ES-I3 (cell line): ENCODE measurements at regions not wholly inside any gene's neighbourhood (a gene's known extent, or its start where the extent isn't known, plus 50 kb on each side); places are given as distances from the start of the nearest gene placed in this dataset.

Source experiments
- H3K36me3 ChIP-seq: 2 replicates; pipeline ENCODE4 v1.6.1; 2013; ENCODE audit warnings: mild to moderate bottlenecking, low read length, control low read depth, moderate library complexity; ENCODE audit not compliant: insufficient read depth
- H3K4me1 ChIP-seq: 2 replicates; pipeline ENCODE4 v1.6.1; 2013; ENCODE audit warnings: mild to moderate bottlenecking, control low read depth, low read length; ENCODE audit not compliant: insufficient read depth
- H3K9ac ChIP-seq: 2 replicates; pipeline ENCODE4 v1.6.1; 2013; ENCODE audit warnings: low read depth, mild to moderate bottlenecking, low read length, moderate library complexity
- H3K9me3 ChIP-seq: 2 replicates; pipeline ENCODE4 v1.6.1; 2013; ENCODE audit warnings: mild to moderate bottlenecking, low read length, moderate library complexity; ENCODE audit not compliant: control insufficient read depth, insufficient read depth

DNA sequence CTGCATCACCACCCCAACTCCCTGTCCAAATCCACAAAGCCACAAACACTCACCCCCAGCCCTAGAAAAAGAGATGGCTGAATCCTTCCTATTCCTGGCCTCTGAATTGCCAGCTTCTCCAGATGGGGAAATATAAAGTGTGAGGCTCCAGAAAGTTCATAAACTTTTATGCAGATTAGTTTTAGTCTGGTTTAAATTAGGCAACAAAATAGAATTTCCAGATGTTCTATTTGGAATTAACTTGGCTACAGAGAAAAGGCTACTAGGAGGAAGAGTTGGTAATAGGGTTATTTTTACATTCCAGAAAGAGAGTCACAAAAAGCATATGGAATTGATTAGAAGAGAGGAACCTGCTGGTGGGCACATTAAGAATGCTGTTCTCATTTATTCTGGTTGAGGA lies 56.0 kb downstream of the EN1 start:
- no peaks in the 10 kb centered on the region for H3K36me3 ChIP-seq
- H3K9me3 ChIP-seq: no peaks in the 10 kb centered on the region
- H3K4me1 ChIP-seq: no peaks in the 10 kb centered on the region
- no peak overlapping the region for H3K9ac ChIP-seq

DNA sequence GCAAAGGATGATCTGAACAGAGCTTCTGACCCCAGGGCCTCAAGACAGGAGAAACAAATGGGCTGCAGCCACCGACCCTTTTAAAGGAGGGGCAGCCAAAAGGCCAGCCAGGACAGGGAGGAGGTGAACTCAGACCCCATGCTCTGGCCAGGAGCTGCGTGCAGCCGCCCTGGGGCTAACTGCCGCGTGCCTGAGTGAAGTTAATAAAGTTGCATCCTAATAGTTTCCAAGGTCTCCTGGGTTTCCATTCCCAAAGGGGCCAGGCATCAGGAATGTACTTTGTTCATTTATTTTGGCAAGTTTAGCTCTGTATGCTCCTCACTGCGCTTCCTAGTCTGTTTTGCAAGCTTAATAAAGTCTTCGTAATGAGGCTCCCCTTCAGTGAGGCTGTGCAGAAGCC lies 60.7 kb downstream of the EN1 start:
- Histone ChIP-seq H3K9ac (no peak overlapping the region), H3K4me1 (no peaks in the 10 kb centered on the region), H3K36me3 (no peaks in the 10 kb centered on the region), H3K9me3 (no peaks in the 10 kb centered on the region)

DNA sequence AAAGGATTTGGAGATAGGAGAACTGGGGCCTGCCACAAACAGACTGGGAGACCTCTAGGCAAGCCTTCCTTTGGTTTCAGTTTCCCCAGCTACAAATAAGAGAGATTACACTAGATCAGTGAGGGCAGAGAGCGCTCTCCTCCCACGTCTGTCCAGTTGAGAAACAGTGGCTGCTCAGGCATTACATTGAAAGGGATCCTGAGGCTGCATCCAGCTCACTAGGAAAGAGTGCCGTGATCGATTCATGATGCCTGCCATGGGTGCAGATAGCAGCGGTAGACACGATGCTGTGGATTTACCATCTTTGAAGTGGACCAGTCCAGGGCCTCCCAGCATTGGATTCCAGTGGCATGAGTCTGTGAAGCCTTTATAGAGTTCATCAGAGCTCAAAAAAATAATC lies 62.6 kb downstream of the EN1 start:
- Histone ChIP-seq H3K9ac (no peak overlapping the region), H3K9me3 (peaks cover 2% of the 10 kb centered on the region; the same call in 1 of the 2 replicates), H3K4me1 (no peaks in the 10 kb centered on the region), H3K36me3 (no peaks in the 10 kb centered on the region)

DNA sequence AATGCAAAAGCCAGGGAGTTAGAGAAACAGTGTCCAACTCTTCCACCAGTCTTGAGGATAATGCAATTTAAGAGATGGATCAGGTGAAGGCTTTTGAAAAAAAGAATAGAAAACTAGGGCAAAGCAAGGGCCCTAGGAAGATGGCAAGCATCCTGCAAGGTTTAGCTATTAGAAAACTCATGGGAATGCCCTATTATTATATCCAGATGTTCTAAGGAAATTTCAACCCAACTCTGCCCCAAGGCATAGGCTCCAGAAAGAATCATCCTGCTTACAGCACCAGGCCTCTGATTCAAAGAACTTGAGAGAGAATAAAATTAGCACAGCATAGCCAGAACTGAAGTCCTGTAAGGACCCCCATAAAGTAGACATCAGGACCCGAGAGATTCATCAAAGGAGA lies 68.1 kb downstream of the EN1 start:
- Histone ChIP-seq H3K4me1 (no peaks in the 10 kb centered on the region), H3K36me3 (no peaks in the 10 kb centered on the region), H3K9ac (no peak overlapping the region), H3K9me3 (peaks cover 3% of the 10 kb centered on the region; the same call in 1 of the 2 replicates)

DNA sequence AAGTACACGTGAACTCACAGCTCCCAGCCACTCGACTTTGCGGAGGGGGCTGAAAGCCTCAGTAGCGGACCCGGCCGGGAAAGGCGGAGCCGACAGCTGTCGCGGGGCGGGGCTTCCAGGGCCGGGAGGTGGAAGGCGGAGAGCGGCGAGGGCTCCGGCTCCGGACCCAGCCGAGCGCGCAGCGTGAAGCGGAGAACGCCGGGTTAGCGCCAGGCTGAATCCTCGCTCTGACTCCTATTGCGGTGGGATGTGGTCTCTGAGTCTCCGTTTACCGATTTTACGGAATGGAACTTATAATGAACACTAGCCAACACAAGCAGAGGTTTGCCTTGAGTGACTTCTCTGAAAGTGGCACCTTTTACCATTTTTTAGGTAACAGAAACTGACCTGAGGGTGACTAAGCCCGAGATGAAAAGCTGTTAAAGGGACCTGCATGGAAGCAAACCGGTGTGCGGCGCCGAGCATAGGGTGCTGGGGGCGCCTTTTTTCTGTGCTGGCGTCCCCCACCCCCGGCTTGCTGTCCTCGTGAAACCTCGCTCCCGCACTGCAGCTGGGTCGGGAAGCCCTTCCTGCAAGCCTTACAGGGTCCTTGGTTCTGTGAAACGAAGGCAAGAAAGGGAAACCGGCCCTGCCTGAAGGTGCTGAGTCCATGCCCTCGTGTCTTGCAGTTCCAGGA lies 72.9 kb downstream of the EN1 start:
- Histone ChIP-seq H3K4me1 (no peaks in the 10 kb centered on the region), H3K9ac (peak overlapping the region; percentile 44), H3K36me3 (no peaks in the 10 kb centered on the region), H3K9me3 (no peaks in the 10 kb centered on the region)

DNA sequence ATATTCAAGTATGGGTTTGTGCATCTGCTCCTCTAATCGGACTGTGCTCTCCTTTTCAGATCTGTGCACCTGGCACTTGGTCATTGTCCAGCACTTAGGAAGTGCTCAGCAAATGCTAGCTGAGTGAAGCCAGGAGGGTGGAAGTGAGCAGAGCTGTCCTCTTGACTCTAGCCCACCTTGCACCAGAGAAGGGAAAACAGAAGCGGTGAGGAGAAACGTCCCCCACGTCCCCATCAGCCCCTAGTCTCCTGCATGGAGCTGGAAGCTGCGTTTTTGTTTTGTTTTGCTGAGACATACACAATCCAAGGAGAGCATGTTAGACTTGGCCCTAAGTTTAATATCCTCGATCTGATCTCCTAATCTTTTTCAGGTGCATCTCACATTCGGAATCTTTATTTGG lies 73.6 kb downstream of the EN1 start:
- Histone ChIP-seq H3K36me3 (no peaks in the 10 kb centered on the region), H3K4me1 (no peaks in the 10 kb centered on the region), H3K9me3 (no peaks in the 10 kb centered on the region), H3K9ac (0 out of 2 replicates have a peak overlapping the region, but pooled peaks have one; percentile 44)

DNA sequence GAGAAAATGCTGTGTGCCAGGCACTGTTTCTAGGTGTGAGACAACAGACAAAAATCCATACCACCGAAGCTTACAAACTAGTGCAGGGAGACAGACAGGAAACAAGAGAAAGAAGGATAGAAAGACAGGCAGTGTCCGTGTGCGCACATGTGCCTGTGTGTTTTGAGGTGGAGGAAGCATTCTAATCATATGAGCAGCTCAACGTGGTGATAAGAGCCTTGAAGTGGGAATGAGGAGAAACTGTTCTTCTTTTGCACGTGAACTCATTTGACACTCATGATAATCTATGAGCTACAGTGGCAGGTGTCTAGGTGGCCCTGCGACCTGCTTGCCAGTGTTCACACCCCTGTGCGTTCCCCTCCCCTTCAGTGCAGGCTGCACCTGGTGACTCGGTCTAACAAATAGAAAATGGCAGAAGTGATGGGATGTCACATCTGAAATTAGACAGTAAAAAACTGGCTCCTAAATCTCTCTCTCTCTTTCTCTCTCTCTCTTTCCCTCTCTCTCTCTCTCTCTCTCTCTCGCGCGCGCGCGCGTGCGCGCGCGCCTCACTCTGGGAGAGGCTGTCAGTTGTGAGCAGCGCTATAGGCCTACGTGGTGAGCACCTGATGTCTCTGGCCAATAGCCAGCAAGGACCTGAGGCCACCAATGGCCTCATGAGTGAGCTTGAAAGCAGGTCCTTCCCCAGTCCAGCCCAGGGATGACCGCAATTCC lies 74.8 kb downstream of the EN1 start:
- no peaks in the 10 kb centered on the region for H3K4me1 ChIP-seq
- no peaks in the 10 kb centered on the region for H3K36me3 ChIP-seq
- no peak overlapping the region for H3K9ac ChIP-seq
- no peaks in the 10 kb centered on the region for H3K9me3 ChIP-seq

DNA sequence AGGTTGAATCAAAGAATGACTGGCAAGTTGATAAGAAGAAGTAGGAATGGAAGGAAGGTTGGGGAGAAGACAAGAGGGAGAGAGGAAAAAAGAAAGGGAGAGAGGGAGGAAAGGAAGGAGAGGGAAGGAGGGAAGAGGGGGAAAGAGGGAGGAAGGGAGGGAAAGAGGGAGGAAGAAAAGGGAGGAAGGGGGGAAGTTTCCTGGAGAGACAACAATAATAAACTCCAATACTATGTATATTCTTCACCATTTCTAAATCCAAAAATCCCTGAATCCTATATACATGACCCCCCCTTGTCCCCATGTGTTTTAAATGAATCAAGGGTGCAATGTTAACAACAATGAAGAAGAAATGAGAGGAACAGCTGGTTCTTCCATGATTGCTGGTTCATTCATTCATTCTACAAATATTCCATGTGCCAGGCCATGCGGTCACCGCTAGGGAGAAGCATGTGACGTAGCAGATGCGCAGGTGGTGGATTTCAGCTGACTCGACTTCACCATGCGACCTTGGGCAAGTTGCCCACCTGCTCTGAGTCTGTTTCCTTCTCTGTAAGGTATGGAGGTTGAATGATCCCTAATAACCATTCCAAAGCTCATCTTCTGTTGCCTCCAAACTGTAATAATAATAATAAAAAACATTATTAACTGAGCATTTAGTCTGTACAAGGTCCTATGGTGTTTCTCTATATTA lies 77.6 kb downstream of the EN1 start:
- H3K4me1 ChIP-seq: no peaks in the 10 kb centered on the region
- H3K9ac ChIP-seq: no peak overlapping the region
- H3K36me3 ChIP-seq: no peaks in the 10 kb centered on the region
- no peaks in the 10 kb centered on the region for H3K9me3 ChIP-seq

DNA sequence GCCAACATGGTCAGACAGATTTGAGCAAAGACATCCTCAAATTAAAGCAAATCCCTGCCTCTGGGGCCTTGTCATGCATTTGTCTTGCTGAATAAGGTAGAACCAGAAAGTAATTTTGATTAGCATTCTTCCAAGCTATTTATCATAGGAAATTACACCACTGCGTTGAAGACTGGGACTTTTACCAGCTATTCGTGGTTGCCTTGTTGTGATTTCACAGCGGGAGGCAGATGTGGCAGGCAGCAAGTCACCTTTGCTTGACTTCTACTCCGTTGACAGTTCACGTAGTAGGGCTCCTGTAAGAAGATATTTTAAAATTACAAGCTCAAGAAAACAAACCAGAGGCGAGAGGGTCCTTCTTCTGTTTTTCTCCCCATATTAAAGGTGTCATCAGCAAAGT lies 80.6 kb downstream of the EN1 start:
- H3K4me1 ChIP-seq: 0 out of 2 replicates have a peak, but pooled peaks cover 6% of the 10 kb centered on the region
- H3K9ac ChIP-seq: no peak overlapping the region
- no peaks in the 10 kb centered on the region for H3K36me3 ChIP-seq
- no peaks in the 10 kb centered on the region for H3K9me3 ChIP-seq

DNA sequence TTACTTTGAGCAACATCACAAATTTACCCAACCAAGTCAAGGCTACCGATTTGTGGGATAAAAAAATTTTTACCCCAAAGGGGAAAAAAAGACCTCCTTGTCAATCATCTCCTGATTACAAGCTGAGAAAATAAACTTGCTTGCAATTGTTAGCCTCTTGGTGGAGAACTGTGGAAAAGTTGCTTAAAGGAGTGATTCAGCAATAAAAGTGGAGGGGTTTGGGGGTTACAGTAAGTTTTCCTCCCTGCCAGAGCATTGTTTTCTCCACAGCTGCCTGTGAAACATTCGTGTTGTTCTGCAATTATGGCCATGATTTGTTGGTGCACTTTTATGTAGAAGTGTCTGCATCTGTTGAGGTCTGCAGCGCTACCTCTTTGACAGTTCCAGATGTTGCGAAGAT lies 82.6 kb downstream of the EN1 start:
- Histone ChIP-seq H3K9ac (no peak overlapping the region), H3K36me3 (no peaks in the 10 kb centered on the region), H3K4me1 (0 out of 2 replicates have a peak, but pooled peaks cover 7% of the 10 kb centered on the region)

DNA sequence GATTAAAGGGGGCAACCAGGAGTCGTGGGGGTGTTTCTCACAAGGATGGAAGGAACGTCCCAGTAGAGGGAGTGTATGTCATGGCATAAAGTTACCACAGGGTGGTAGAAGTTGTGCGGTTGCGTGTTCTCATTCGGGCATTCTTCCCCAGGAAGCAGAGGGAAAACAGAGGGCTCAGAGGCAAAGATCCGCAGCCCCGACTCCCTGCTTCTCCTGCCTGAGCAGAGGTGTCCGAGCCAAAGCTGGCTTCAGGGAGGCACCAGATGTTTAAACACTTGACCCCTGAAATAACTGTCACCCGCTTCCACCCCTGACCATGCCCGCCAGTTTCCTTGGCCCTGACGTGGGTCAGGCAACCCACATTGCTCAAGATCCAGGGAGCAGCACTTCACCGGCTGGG lies 83.7 kb downstream of the EN1 start:
- no peak overlapping the region for H3K9ac ChIP-seq
- no peaks in the 10 kb centered on the region for H3K9me3 ChIP-seq

More for the DNA sequence above, 82.6 kb downstream of the EN1 start:
- no peaks in the 10 kb centered on the region for H3K9me3 ChIP-seq

DNA sequence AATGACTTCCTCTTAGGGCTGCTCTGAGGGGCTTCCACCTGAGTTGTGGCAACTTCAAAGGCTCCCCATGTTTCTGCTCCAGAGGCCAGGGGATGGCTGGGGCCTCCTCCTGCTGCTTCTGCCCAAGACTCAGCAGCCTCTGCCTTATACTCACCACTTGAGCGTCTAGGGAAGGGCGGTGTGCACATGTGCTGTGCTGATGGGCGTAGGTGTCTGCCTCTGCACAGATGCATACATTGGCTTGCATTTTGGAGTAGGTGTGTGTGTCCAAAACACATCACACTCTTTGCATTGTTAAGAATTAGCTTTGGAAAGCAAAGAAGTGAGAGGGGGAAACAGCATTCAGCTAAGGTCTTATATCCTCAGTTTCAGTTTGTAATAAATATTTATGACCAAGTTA lies 85.2 kb downstream of the EN1 start:
- 0 out of 2 replicates have a peak, but pooled peaks cover 7% of the 10 kb centered on the region for H3K4me1 ChIP-seq
- H3K9ac ChIP-seq: no peak overlapping the region
- no peaks in the 10 kb centered on the region for H3K9me3 ChIP-seq
- no peaks in the 10 kb centered on the region for H3K36me3 ChIP-seq

More for the DNA sequence above, 83.7 kb downstream of the EN1 start:
- Histone ChIP-seq H3K36me3 (no peaks in the 10 kb centered on the region), H3K4me1 (0 out of 2 replicates have a peak, but pooled peaks cover 7% of the 10 kb centered on the region)

DNA sequence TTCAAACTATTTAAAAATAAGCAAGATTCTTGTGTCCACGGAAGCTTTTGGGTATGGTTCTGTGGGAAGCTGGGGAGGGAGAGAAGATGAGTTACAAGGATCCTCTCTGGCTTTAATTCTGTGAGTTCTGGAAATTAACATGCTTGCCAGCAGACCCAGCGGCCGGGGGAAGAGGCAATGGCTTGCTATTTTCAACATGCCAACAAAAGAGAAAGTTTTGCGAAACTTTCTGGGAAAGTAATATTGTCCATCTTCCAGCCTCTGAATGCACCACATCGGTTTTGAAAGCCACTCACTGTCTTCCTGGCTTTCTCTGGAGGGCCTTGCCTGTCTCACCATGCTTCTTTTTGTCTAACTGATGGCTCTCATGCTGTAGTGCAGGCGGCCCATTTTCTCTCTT lies 85.7 kb downstream of the EN1 start:
- Histone ChIP-seq H3K4me1 (0 out of 2 replicates have a peak, but pooled peaks cover 7% of the 10 kb centered on the region), H3K9ac (no peak overlapping the region), H3K36me3 (no peaks in the 10 kb centered on the region), H3K9me3 (no peaks in the 10 kb centered on the region)

DNA sequence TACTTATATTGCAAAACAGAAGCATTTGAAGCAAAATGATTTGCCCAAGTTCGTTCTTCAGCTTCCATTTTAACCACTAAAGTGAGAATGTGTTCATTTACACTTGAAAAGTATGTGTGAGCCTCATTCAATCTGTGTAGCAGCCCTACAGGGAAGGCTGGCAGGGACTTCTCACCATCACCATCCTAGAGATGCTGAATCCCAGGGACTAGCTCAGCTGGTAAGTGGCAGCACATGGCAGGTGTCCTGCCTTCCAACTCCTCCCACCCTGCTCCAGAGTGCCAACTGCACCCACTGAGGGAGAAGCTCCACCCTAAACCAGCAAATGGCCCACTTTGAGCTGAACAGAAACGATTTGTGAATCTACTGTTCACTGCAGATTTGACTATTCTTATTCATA lies 91.5 kb downstream of the EN1 start:
- Histone ChIP-seq H3K9ac (no peak overlapping the region), H3K9me3 (no peaks in the 10 kb centered on the region)

DNA sequence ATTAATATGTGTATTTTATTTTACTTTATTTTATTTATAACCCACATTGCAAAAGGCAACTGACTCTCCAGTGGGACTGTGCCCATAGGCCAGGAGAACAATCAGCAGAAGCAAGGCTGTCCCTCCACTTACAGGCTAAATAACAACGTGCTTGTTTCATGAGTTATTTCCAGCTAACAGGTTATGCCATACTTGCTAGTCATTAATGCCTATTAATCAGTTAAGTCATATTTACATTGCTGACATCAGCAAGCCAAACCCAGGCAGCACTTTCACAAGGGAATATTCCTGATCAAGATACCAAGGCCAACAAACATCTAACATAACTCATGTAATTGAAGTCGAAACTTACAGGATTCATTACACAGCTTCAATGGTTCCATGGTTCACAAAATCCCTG lies 92.1 kb downstream of the EN1 start:
- Histone ChIP-seq H3K4me1 (no peaks in the 10 kb centered on the region), H3K36me3 (no peaks in the 10 kb centered on the region), H3K9ac (no peak overlapping the region), H3K9me3 (no peaks in the 10 kb centered on the region)

More for the DNA sequence above, 91.5 kb downstream of the EN1 start:
- Histone ChIP-seq H3K4me1 (no peaks in the 10 kb centered on the region), H3K36me3 (no peaks in the 10 kb centered on the region)
